Activated CD8-positive, alpha-beta memory T cell treated with anti-CD3 and anti-CD28 coated beads for 36 hours (primary cell): ENCODE measurements at regions not wholly inside any gene's neighbourhood (a gene's known extent, or its start where the extent isn't known, plus 50 kb on each side); places are given as distances from the start of the nearest gene placed in this dataset.
"Not testable (repeated sequence)": the region's sequence is repeated elsewhere in the genome, so short reads cannot be mapped to it uniquely, and the experiment has no call there.

Experiments
- CTCF ChIA-PET: fragments of 350-600 bp; sonication (Branson Sonifier 250); formaldehyde crosslinking; loops from one replicate; lab custom pipeline; 2021; ENCODE audit warnings: antibody characterized with exemption; lab: Charles Lee
- POLR2A ChIA-PET: fragments of 350-600 bp; sonication (Branson Sonifier 250); formaldehyde crosslinking; loops from one replicate; lab custom pipeline; 2021; ENCODE audit warnings: antibody characterized with exemption; lab: Charles Lee

GRCh38 chr14:39621678-39622077, 189.4 kb upstream of the FBXO33 start:
- ChIA-PET POLR2A (no interaction called here), CTCF (no interaction called here)

GRCh38 chr14:39621223-39621622, 189.0 kb upstream of the FBXO33 start:
- CTCF ChIA-PET, result no interaction called here
- POLR2A ChIA-PET, result no interaction called here

- POLR2A ChIA-PET, result no interaction called here
- CTCF ChIA-PET, result no interaction called here
Measured at GRCh38 chr14:39617537-39617936, 185.3 kb upstream of the FBXO33 start.

GRCh38 chr14:39615352-39615751, 183.1 kb upstream of the FBXO33 start:
- CTCF ChIA-PET, result no interaction called here
- POLR2A ChIA-PET, result no interaction called here

- ChIA-PET POLR2A (no interaction called here), CTCF (no interaction called here)
Measured at GRCh38 chr14:39614297-39614923, 182.2 kb upstream of the FBXO33 start.

- ChIA-PET POLR2A (no interaction called here), CTCF (no interaction called here)
Measured at GRCh38 chr14:39609119-39609518, 176.9 kb upstream of the FBXO33 start.

GRCh38 chr14:39607978-39608377, 175.7 kb upstream of the FBXO33 start:
- ChIA-PET CTCF (no interaction called here), POLR2A (no interaction called here)

GRCh38 chr14:39603942-39604341, 171.7 kb upstream of the FBXO33 start:
- ChIA-PET POLR2A (no interaction called here), CTCF (no interaction called here)

GRCh38 chr14:39593377-39593776, 161.1 kb upstream of the FBXO33 start:
- CTCF ChIA-PET, result no interaction called here

GRCh38 chr14:39592116-39592789, 160.0 kb upstream of the FBXO33 start:
- ChIA-PET POLR2A (no interaction called here), CTCF (no interaction called here)

More at GRCh38 chr14:39593377-39593776, 161.1 kb upstream of the FBXO33 start:
- POLR2A ChIA-PET, result no interaction called here

GRCh38 chr14:39589882-39590281, 157.6 kb upstream of the FBXO33 start:
- CTCF ChIA-PET, POLR2A ChIA-PET: not testable (repeated sequence)

- POLR2A ChIA-PET, result no interaction called here
- CTCF ChIA-PET, result interaction anchor here (0.8 kb wide), 1 partner anchor 805 kb away, joined by 4 read pairs; no protein-coding TSS in a partner anchor
Measured at GRCh38 chr14:39582028-39582654, 149.9 kb upstream of the FBXO33 start.

GRCh38 chr14:39581474-39581873, 149.2 kb upstream of the FBXO33 start:
- ChIA-PET CTCF (no interaction called here), POLR2A (no interaction called here)

GRCh38 chr14:39580696-39581095, 148.5 kb upstream of the FBXO33 start:
- CTCF ChIA-PET, result no interaction called here
- POLR2A ChIA-PET, result no interaction called here

GRCh38 chr14:39576736-39577135, 144.5 kb upstream of the FBXO33 start:
- CTCF ChIA-PET, result no interaction called here
- POLR2A ChIA-PET, result no interaction called here

GRCh38 chr14:39576258-39576657, 144.0 kb upstream of the FBXO33 start:
- POLR2A ChIA-PET, result no interaction called here
- CTCF ChIA-PET, result no interaction called here

GRCh38 chr14:39568809-39569538, 136.7 kb upstream of the FBXO33 start:
- ChIA-PET POLR2A (no interaction called here), CTCF (no interaction called here)

GRCh38 chr14:39566795-39567194, 134.6 kb upstream of the FBXO33 start:
- POLR2A ChIA-PET, result no interaction called here
- CTCF ChIA-PET, result no interaction called here

GRCh38 chr14:39563361-39563760, 131.1 kb upstream of the FBXO33 start:
- CTCF ChIA-PET, result no interaction called here
- POLR2A ChIA-PET, result no interaction called here

- ChIA-PET POLR2A (no interaction called here), CTCF (no interaction called here)
Measured at GRCh38 chr14:39562175-39562574, 129.9 kb upstream of the FBXO33 start.
